ENCODE measurements at regions not wholly inside any gene's neighbourhood (a gene's known extent, or its start where the extent isn't known, plus 50 kb on each side); places are given as distances from the start of the nearest gene placed in this dataset.

GRCh38 chr15:77768107-77768506 is 135.4 kb upstream of the LINGO1 start:
- Histone ChIP-seq H3K27me3 (replicated peaks in 1 of 4; ENCODE audit: control extremely low read depth in 1 of 4, control insufficient read depth in 3 of 4, insufficient read depth in 4 of 4, low read length in 3 of 4) (peaks cover 0 to 5% (median 0%) of the 10 kb centered on the region in 4 experiments), H3K9me3 (ENCODE audit: control extremely low read depth in 1 of 3, control insufficient read depth in 2 of 3, insufficient read depth in 1 of 3, low read length in 2 of 3) (no peaks in the 10 kb centered on the region), H3K4me1 (ENCODE audit: control insufficient read depth in 2 of 2, insufficient read depth in 2 of 2, low read length in 2 of 2) (no peaks in the 10 kb centered on the region), H2AFZ (ENCODE audit: insufficient read depth, low read depth, low read length, poor library complexity, severe bottlenecking) (no peak overlapping the region), H3K27ac (ENCODE audit: low read length in 2 of 2) (no peak overlapping the region), H3K79me2 (ENCODE audit: control insufficient read depth, insufficient read depth, low read length) (no peaks in the 10 kb centered on the region), H3K9ac (ENCODE audit: low read length) (no peak overlapping the region), H3K4me3 (ENCODE audit: control extremely low read depth in 1 of 5, extremely low read depth in 1 of 5, insufficient read depth in 1 of 5, low read depth in 2 of 5, low read length in 4 of 5) (no peak overlapping the region), H3K4me2 (replicated peaks; ENCODE audit: low read depth, low read length, poor library complexity, severe bottlenecking) (no peak overlapping the region), H4K20me1 (ENCODE audit: control insufficient read depth, insufficient read depth, low read length, poor library complexity, severe bottlenecking) (no peaks in the 10 kb centered on the region), H3K36me3 (replicated peaks in 1 of 2; ENCODE audit: control extremely low read depth in 1 of 2, control insufficient read depth in 1 of 2, extremely low read depth in 1 of 2, insufficient read depth in 2 of 2, low read length in 1 of 2) (no peaks in the 10 kb centered on the region)
- Mint-ChIP-seq H3K4me3 (no peak overlapping the region), H3K27ac (no peak overlapping the region), H3K9me3 (ENCODE audit: insufficient read depth) (no peaks in the 10 kb centered on the region), H3K27me3 (peaks cover 27% of the 10 kb centered on the region), H3K4me1 (no peaks in the 10 kb centered on the region)
- intact Hi-C loops (cut with micrococcal nuclease) = no loop called here
- ChIA-PET CTCF (no interaction called here), POLR2A (no interaction called here)
- DNase-seq (no peak), ATAC-seq (ENCODE audit: low read depth) (no peak)
- TF ChIP-seq CTCF (IDR thresholded peaks at IDR 0.05) (no peak), EZH2 (IDR thresholded peaks at IDR 0.05; ENCODE audit: borderline replicate concordance, insufficient read depth, low read depth, low read length, poor library complexity, severe bottlenecking) (no peak)
- WGBS (ENCODE audit: insufficient coverage) = 49% methylated on average over 3 of the region's 5 CpGs

GRCh38 chr15:77764095-77764494 is 131.4 kb upstream of the LINGO1 start:
- CTCF ChIA-PET = no interaction called here
- H3K27ac Mint-ChIP-seq = no peak overlapping the region
- Histone ChIP-seq H3K79me2 (ENCODE audit: control insufficient read depth, insufficient read depth, low read length) (no peaks in the 10 kb centered on the region), H3K4me3 (ENCODE audit: control extremely low read depth in 1 of 5, extremely low read depth in 1 of 5, insufficient read depth in 1 of 5, low read depth in 2 of 5, low read length in 4 of 5) (no peak overlapping the region), H2AFZ (ENCODE audit: insufficient read depth, low read depth, low read length, poor library complexity, severe bottlenecking) (no peak overlapping the region), H3K4me2 (replicated peaks; ENCODE audit: low read depth, low read length, poor library complexity, severe bottlenecking) (no peak overlapping the region), H3K9ac (ENCODE audit: low read length) (no peak overlapping the region), H3K4me1 (ENCODE audit: control insufficient read depth in 2 of 2, insufficient read depth in 2 of 2, low read length in 2 of 2) (no peaks in the 10 kb centered on the region), H4K20me1 (ENCODE audit: control insufficient read depth, insufficient read depth, low read length, poor library complexity, severe bottlenecking) (no peaks in the 10 kb centered on the region), H3K36me3 (replicated peaks in 1 of 2; ENCODE audit: control extremely low read depth in 1 of 2, control insufficient read depth in 1 of 2, extremely low read depth in 1 of 2, insufficient read depth in 2 of 2, low read length in 1 of 2) (no peaks in the 10 kb centered on the region), H3K27me3 (replicated peaks in 1 of 4; ENCODE audit: control extremely low read depth in 1 of 4, control insufficient read depth in 3 of 4, insufficient read depth in 4 of 4, low read length in 3 of 4) (peaks cover 0 to 5% (median 0%) of the 10 kb centered on the region in 4 experiments), H3K9me3 (ENCODE audit: control extremely low read depth in 1 of 3, control insufficient read depth in 2 of 3, insufficient read depth in 1 of 3, low read length in 2 of 3) (no peaks in the 10 kb centered on the region), H3K27ac (ENCODE audit: low read length in 2 of 2) (no peak overlapping the region)
- POLR2A ChIA-PET = no interaction called here
- H3K4me3 Mint-ChIP-seq = no peak overlapping the region
- DNase-seq (no peak), ATAC-seq (ENCODE audit: low read depth) (no peak)
- H3K9me3 Mint-ChIP-seq (ENCODE audit: insufficient read depth) = no peaks in the 10 kb centered on the region
- TF ChIP-seq EZH2 (IDR thresholded peaks at IDR 0.05; ENCODE audit: borderline replicate concordance, insufficient read depth, low read depth, low read length, poor library complexity, severe bottlenecking) (no peak), CTCF (IDR thresholded peaks at IDR 0.05) (no peak)
- intact Hi-C loops (cut with micrococcal nuclease) = no loop called here
- H3K27me3 Mint-ChIP-seq = peaks cover 32% of the 10 kb centered on the region
- no peaks in the 10 kb centered on the region for H3K4me1 Mint-ChIP-seq
- WGBS (ENCODE audit: insufficient coverage) = 92% methylated on average over 2 of the region's 4 CpGs

All from B cell (primary cell).